Osteoblast (primary cell): ENCODE measurements at regions not wholly inside any gene's neighbourhood (a gene's known extent, or its start where the extent isn't known, plus 50 kb on each side); places are given as distances from the start of the nearest gene placed in this dataset.

Experiments used
- DNase-seq: peaks from one replicate; pipeline ENCODE4 v3.0.0; 2011; ENCODE audit warnings: low spot score, mixed read lengths; ENCODE audit not compliant: insufficient read length; ENCODE audit errors: missing footprints
- H2AFZ ChIP-seq: 2 replicates; pipeline ENCODE4 v1.6.0; 2011; ENCODE audit warnings: mild to moderate bottlenecking, low read length
- H3K27ac ChIP-seq: 2 replicates; pipeline ENCODE4 v1.5.1; 2011; ENCODE audit warnings: mild to moderate bottlenecking, low read depth, low read length, moderate library complexity
- H3K27me3 ChIP-seq: 2 replicates; pipeline ENCODE4 v1.6.0; 2012; ENCODE audit warnings: mild to moderate bottlenecking, control low read depth, inconsistent platforms, low read length, moderate library complexity; ENCODE audit not compliant: insufficient read depth
- H3K36me3 ChIP-seq: 2 replicates; pipeline ENCODE4 v1.5.1; 2011; ENCODE audit warnings: mild to moderate bottlenecking, low read length, control low read depth, moderate library complexity; ENCODE audit not compliant: insufficient read depth
- H3K4me1 ChIP-seq: 2 replicates; pipeline ENCODE4 v1.5.1; 2011; ENCODE audit warnings: mild to moderate bottlenecking, low read length, control low read depth, moderate library complexity; ENCODE audit not compliant: insufficient read depth
- H3K4me2 ChIP-seq: 2 replicates; pipeline ENCODE4 v1.6.0; 2011; ENCODE audit warnings: mild to moderate bottlenecking, low read length; ENCODE audit not compliant: insufficient read depth
- H3K4me3 ChIP-seq: fragments of 200-600 bp; sonication (generic); 3 replicates; pipeline ENCODE4 v1.5.1; 2012; ENCODE audit warnings: mild to moderate bottlenecking, low read length, inconsistent platforms; ENCODE audit not compliant: insufficient read depth
- H3K79me2 ChIP-seq: 2 replicates; pipeline ENCODE4 v1.6.0; 2012; ENCODE audit warnings: mild to moderate bottlenecking, low read length, control low read depth, inconsistent platforms; ENCODE audit not compliant: insufficient read depth
- H3K9me3 ChIP-seq: 2 replicates; pipeline ENCODE4 v1.5.1; 2011; ENCODE audit warnings: low read depth, low read length, control low read depth
- H4K20me1 ChIP-seq: 2 replicates; pipeline ENCODE4 v1.6.0; 2012; ENCODE audit warnings: mild to moderate bottlenecking, low read length, control low read depth; ENCODE audit not compliant: insufficient read depth
- TF ChIP-seq, protein P1 (sequence below): IDR thresholded peaks from 2 replicates; pipeline ENCODE4 v1.5.1; 2011; ENCODE audit warnings: mild to moderate bottlenecking, low read depth, low read length, moderate library complexity; ENCODE audit errors: extremely low read depth

DNA sequence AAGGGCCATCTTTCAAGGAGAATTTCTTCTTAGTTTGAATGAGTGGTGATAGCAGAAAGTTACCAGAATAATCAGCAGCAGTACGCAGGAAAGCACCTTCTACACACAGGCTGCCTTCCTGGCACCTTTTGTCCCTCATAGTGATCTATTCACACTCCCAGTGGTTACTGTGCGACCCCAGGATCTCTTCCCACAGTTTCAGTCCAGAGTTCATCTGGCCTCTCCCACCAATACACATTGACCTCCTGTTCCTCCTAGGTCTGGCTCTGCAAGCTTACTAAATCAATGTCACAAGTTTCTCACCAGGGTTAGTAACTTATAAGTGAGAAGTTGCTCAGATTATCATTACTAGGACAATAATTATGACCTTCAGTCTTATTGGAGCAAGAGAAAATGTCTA is 99.1 kb upstream of the PIK3R1 start:
- peaks cover 14% of the 10 kb centered on the region for H3K4me1 ChIP-seq
- H3K27me3 ChIP-seq: no peaks in the 10 kb centered on the region
- no peaks in the 10 kb centered on the region for H3K9me3 ChIP-seq
- no peak overlapping the region for H2AFZ ChIP-seq
- no peak overlapping the region for H3K4me3 ChIP-seq
- H4K20me1 ChIP-seq: no peaks in the 10 kb centered on the region
- no peak overlapping the region for H3K4me2 ChIP-seq
- TF ChIP-seq, protein P1, sequence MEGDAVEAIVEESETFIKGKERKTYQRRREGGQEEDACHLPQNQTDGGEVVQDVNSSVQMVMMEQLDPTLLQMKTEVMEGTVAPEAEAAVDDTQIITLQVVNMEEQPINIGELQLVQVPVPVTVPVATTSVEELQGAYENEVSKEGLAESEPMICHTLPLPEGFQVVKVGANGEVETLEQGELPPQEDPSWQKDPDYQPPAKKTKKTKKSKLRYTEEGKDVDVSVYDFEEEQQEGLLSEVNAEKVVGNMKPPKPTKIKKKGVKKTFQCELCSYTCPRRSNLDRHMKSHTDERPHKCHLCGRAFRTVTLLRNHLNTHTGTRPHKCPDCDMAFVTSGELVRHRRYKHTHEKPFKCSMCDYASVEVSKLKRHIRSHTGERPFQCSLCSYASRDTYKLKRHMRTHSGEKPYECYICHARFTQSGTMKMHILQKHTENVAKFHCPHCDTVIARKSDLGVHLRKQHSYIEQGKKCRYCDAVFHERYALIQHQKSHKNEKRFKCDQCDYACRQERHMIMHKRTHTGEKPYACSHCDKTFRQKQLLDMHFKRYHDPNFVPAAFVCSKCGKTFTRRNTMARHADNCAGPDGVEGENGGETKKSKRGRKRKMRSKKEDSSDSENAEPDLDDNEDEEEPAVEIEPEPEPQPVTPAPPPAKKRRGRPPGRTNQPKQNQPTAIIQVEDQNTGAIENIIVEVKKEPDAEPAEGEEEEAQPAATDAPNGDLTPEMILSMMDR: no peak
- H3K36me3 ChIP-seq: no peaks in the 10 kb centered on the region
- DNase-seq: peak; percentile 30
- no peak overlapping the region for H3K27ac ChIP-seq
- no peaks in the 10 kb centered on the region for H3K79me2 ChIP-seq

DNA sequence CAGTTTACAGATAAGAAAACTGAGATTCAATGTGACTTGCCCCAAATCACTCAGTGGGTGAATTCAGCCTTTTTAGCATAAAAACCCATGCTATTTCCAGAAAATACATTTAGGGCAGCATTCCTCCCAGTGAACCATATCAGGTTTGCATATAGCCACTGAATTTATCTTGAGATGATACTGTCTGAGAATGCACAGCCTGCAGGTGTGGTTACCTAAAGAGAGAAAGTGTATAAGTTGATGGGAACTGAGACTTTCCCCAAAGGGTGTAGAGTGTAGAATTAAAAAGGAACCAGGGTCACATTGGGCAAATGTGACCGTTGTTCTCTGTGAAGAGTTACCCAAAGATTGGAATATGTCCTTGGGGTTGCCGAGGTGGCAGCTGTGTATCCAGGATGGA is 100.0 kb upstream of the PIK3R1 start:
- TF ChIP-seq, protein P1: no peak
- DNase-seq: no peak
- no peak overlapping the region for H3K4me3 ChIP-seq
- no peaks in the 10 kb centered on the region for H4K20me1 ChIP-seq
- no peaks in the 10 kb centered on the region for H3K36me3 ChIP-seq
- peaks cover 14% of the 10 kb centered on the region for H3K4me1 ChIP-seq
- H3K9me3 ChIP-seq: no peaks in the 10 kb centered on the region
- H2AFZ ChIP-seq: no peak overlapping the region
- H3K4me2 ChIP-seq: no peak overlapping the region
- no peaks in the 10 kb centered on the region for H3K79me2 ChIP-seq
- no peaks in the 10 kb centered on the region for H3K27me3 ChIP-seq
- no peak overlapping the region for H3K27ac ChIP-seq

DNA sequence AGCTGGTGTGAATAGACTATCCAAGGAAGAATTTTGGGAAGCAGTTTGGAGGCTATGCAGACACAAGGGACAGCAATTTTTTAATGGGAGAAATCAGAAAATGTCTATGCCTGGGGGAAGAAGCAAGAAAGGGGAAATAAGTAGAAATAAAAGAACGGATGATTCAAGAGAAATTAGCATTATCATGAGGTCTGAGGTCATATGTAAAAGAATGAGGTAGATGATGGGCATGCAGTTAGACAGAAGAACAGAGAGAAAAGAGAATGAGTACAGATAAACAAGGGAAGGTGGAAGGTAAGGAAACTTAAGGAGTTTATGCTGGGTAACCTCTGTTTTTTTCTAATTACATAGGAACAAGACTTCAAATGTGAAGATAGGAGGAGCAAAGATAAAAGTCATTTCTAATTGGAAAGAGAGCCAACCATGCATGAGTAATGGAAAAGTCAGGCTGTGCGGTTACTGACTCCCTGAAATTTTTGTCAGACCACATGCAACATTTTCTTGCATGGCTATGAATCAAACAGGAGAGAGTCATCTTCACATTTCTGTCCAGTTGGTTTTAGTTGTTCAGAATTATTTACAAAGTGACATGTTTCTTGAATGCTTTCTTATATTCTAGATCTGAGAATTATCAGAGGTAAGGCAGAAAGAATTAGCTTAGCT is 101.0 kb upstream of the PIK3R1 start:
- DNase-seq: peak; percentile 79
- peak overlapping the region; percentile 88 for H3K27ac ChIP-seq
- peaks cover 14% of the 10 kb centered on the region for H3K4me1 ChIP-seq
- no peaks in the 10 kb centered on the region for H3K36me3 ChIP-seq
- H2AFZ ChIP-seq: peak overlapping the region; percentile 74
- no peaks in the 10 kb centered on the region for H3K27me3 ChIP-seq
- TF ChIP-seq, protein P1: no peak
- no peaks in the 10 kb centered on the region for H4K20me1 ChIP-seq
- H3K79me2 ChIP-seq: no peaks in the 10 kb centered on the region
- no peaks in the 10 kb centered on the region for H3K9me3 ChIP-seq
- peak overlapping the region; percentile 53 for H3K4me2 ChIP-seq
- H3K4me3 ChIP-seq: no peak overlapping the region

DNA sequence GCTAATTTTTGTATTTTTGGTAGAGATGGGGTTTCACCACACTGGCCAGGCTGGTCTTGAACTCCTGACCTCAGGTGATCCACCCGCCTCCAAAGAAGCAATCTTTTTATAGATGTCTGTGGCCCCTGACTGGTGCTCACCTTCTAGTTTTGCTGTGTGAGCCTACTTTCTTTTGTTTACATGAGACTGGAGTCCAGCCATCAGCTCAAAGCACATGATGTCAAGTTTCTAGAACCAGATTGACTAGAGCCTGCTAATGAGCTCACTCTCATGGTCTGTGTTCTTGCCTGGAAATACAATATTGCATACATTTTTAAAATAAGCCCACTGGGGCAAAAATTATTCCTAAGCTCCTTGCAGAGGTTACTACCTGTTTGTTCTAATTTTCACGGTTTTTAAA is 102.9 kb upstream of the PIK3R1 start:
- TF ChIP-seq, protein P1: no peak
- Histone ChIP-seq H2AFZ (no peak overlapping the region), H3K27ac (no peak overlapping the region), H3K9me3 (no peaks in the 10 kb centered on the region), H3K4me1 (peaks cover 14% of the 10 kb centered on the region), H3K4me2 (no peak overlapping the region), H3K79me2 (no peaks in the 10 kb centered on the region), H3K27me3 (no peaks in the 10 kb centered on the region), H3K4me3 (no peak overlapping the region), H3K36me3 (no peaks in the 10 kb centered on the region), H4K20me1 (no peaks in the 10 kb centered on the region)
- DNase-seq: no peak
